ENCODE measurements at regions not wholly inside any gene's neighbourhood (a gene's known extent, or its start where the extent isn't known, plus 50 kb on each side); places are given as distances from the start of the nearest gene placed in this dataset.
"Not testable (repeated sequence)": the region's sequence is repeated elsewhere in the genome, so short reads cannot be mapped to it uniquely, and the experiment has no call there.

DNA sequence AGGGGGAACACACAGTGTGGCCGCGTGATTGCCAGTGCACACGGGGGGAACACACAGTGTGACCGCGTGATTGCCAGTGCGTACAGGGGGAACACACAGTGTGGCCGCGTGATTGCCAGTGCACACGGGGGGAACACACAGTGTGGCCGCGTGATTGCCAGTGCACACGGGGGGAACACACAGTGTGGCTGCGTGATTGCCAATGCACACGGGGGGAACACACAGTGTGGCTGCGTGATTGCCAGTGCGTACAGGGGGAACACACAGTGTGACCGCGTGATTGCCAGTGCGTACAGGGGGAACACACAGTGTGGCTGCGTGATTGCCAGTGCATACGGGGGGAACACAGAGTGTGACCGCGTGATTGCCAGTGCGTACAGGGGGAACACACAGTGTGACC, 140.3 kb downstream of the RTP5 start:
- not testable (repeated sequence) for FAIRE-seq

DNA sequence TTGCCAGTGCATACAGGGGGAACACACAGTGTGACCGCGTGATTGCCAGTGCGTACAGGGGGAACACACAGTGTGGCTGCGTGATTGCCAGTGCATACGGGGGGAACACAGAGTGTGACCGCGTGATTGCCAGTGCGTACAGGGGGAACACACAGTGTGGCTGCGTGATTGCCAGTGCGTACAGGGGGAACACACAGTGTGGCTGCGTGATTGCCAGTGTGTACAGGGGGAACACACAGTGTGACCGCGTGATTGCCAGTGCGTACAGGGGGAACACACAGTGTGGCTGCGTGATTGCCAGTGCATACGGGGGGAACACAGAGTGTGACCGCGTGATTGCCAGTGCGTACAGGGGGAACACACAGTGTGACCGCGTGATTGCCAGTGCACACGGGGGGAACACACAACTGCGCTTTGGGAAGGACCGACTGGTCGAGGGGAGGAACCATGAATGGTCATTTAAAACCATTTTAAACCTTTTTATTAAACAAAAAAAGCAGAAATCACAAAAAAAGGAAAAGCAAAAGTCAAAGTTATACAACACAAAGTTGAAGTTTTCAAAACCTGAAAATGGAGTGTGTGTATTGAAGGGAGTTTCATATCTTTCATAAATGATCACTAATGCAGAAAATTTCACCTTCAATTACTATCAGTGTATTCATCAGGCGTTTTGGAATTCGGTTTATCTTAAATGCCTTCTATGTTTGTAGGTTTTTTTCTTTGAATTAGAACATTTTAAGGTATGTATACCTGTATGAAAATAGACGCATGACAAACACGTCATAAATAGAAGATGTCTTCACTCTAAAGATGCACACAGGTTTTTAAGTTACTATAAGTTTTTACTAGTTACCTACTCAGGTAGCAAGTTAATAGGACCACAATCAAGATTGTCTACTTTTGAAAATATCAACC, 141.0 kb downstream of the RTP5 start:
- FAIRE-seq: not testable (repeated sequence)

DNA sequence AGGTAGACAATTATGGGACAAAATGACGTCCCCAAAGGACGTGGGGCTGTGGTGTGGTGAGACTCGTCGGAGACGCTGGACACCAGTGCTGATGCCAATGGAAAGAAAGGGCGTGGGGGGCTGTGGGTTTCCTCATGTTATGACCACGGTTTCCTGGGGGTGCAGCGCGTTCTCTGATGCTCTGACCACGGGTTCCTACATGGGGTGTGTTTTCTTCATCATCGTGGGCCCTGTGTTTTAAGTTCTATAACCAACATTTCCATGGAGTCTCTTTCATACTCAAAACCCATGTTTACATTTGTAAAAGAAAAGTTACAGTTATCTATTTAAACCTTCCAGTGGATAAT, 141.6 kb downstream of the RTP5 start:
- FAIRE-seq: no peak

DNA sequence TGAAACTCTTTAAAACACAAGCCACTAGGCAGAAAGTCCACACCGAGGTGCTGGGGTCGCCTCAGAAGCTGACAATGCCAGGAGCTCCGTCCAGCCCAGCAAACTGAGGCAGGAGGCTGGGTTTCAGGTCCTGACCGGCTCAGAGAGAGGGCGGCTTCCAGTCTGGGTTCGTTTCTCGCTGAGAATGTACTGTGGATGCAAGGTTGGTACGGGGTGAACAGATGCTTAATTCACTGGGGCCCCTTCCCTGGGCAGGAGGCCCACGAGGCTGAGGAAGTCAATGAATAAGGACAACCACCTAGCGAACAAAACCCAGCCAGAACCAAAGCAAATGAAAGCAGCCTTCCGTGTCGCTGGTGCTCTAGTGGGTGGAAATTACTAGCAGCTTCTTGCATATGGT, 142.0 kb downstream of the RTP5 start:
- FAIRE-seq: no peak

DNA sequence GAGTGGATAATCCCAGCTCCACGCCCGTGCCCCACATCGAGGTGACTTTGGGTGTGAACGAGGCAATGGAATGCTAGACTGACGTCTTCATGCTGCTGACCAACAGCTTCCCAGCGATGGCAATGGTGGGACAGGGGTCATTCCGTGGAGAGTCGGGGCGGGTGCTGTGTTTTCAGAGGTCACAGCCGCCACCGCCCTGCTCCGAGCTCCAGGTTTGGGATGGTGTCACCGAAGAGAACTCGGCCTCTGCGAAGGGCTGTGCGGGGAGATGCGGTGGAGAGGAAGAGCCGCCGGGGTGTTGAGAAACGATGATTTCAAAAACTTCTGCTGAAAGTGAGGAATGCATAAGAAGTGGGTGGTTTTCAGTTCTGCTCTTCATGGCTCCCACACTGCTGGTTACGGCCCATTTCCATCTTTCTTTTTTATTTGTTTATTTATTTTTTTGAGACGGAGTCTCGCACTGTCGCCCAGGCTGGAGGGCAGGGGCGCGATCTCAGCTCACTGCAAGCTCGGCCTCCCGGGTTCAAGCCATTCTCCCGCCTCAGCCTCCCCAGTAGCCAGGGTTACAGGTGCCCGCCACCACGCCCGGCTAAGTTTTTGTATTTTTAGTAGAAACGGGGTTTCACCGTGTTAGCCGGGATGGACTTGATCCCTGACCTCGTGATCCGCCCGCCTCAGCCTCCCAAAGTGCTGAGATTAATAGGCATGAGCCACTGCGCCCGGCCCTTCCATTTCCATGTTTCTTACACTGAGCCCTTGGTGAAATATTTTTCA, 142.6 kb downstream of the RTP5 start:
- no peak for FAIRE-seq

DNA sequence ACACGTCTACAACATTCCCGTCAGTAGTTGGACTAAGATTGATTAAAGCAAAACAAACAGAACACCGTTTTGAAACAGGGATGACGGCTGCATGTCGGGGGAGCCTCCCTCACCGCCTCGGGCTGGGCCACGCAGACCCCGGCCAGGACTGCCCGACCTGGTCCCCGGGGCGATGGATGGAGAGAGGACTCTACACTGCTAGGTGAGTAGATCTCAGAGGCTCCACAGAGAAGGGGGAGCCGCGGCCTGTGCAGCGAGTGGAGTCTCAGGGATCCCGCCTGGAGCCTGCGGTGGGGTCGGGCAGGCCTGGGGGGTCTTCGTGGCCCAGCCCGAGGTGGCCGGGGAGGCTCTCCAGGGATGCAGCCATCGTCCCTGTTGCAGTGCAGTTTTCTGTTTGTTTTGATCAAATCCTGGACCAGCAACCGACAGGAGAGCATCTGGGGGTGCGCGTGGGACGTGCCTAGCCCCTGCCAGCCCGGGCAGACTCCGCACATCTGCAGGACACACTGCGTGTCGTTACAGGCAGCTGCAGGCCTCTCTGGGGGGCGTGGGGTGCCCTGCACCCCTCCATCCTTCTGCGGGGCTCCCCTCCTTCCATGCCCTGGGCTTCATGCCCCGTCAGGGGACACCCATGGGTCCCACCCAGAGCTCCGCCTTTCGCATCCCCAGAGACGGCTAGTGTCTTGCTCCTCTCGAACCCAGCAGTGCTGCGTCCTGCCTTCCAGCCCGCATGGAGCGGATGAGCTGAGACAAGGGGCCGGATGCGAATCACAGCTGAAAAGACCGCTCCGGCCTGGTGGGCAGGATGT, 143.6 kb downstream of the RTP5 start:
- no peak for FAIRE-seq

DNA sequence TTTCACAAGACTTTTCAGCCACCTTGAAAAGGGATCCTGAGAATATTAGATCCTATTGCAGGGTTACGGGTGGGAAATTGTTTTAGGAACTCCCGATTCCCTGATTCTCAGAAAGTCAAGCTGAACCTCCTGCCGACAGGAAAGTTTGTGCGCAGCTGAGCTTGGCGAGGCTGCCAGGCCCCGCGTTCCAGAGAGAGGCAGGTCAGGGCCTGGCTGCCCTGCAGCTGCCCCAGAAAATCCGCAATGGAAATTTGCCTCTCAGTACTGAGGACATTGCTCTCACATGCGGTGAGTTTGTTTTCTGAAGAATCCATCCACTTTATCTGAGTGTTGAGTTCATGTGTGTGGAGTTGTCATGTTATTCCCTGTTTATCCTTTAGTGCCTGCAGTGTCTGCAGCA, 144.2 kb downstream of the RTP5 start:
- FAIRE-seq: no peak

DNA sequence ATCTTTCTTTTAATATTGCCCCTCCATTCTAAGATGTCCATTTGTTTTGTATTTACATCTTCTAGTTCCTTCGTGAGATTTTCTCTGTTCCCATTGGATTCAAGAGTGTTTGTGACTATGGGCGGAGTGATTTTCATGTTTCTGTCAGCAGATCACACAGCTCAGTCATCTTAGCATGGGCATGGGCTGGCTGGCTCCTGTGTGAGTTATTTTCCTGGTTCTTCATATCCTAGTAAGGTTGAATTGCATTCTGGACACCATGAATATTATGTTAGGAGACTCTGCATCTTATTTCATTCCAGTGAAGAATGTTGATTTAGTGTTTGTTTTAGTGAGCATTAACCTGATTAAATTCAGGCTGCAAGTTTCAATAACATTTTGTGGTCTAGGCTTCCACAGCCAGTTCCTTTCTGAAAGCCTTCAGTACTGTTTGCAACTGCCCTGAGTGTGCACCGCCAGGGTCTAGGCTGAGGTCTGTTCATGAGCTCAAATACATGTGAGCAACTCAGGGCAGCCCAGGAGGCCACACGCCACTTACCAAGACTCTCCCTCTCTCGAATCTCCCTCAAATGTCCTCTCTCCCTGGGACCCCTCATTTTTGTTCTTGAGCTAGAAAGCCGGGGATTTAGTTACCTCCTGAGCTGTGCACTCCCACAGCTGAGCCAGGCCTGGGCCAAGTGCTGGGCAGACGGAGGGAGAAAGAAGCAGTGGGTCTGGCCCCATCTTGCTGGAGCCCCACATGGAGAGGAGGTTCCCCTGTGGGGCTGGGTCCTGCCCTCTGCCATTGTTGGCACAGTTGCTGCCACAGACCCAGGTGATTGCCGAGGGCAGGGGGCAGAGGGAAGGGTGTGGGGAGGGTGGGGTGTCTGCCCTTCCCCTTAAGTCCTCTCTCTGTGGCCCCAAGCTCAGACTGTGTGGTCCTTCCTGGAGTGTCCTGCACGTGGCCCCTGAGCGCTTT, 145.9 kb downstream of the RTP5 start:
- FAIRE-seq: no peak

DNA sequence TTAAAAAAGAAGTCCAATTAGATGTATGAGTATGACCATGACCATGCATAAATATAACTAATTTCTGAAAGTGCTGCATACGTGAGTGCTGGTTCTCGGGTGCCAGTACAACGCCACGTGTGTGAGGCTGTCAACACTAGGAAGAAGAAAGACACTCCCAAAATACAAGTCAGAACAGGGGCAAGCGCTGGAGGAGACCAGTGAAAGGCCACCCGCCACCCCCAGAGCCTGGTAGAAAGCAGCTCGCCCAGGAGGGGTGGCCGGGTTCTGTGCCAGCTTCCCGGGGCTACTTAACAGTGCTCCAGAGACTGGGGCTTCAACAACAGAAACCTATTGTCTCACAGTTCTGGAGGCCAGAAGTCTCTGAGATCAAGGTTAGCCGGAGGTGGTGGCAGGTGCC, 147.6 kb downstream of the RTP5 start:
- no peak for FAIRE-seq

DNA sequence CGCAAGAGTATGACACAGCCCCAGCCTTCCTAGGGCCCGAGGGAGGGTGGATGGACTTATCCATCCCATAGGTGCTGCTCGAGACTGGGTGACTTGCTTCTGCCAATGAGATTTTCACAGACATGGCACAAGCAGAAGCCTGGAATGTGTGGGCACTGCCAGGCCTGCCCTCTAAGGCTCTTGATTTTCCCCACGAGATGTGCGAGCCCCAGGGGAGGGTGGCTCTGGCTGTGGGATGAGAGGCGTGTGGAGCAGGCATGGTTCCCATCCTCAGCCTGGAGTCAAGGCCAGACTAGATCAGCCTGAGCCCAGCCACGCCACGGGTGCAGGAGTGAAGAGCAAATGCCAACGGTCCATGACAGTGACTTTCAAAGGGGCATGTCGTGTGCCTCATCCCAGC, 148.9 kb downstream of the RTP5 start:
- not testable (repeated sequence) for FAIRE-seq

DNA sequence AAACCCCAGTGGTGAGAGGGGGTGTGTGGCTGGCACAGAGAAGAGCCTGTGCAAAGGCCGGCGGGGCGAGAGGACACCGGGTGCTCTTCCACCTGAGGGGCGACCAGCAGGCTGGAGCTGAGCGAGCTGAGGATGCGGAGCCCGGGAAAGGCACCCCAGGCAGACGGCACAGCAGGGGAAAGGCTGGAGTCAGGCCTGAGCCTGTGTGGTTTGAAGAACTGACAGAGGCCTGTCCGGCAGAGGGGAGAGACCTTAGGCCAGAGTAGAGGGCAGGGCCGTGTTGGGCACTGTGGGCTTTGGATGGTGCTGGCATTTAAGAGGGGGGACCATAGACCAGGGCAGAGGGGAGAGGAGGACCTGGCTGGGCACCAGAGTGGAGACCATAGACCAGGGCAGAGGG, 149.8 kb downstream of the RTP5 start:
- FAIRE-seq: no peak

DNA sequence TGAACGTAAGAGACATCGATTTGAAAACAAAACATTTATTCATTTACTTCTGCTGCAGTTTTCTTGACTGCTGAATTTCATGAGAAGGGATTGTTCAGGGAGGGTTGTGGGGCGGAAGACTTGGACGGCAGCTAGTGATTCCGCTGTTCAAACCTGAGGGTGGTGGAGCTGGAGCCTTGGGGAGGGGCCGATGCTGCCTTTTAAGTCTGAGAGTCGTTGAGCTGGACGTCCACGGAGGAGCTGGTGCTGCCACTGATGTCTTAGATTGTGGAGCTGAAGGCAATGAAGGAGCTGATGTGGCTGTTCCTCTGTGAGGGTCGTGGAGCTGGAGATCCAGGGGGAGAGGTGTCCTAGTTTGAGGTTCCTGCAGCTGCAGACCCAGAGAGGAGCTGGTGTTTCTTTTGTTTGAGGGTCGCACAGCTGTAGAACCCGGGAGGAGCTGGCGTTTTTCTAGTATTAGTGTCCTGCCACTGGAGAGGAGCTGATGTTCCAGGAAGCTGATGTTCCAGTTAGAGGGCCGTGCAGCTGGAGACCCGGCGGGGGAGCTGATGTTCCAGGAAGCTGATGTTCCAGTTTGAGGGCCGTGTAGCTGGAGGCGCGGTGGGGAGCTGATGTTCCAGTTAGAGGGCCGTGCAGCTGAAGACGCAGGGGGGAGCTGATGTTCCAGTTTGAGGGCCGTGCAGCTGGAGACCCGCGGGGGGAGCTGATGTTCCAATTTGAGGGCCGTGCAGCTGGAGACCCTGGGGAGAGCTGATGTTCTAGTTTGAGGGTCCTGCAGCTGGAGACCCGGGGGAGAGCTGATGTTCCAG, 150.9 kb downstream of the RTP5 start:
- no peak for FAIRE-seq

DNA sequence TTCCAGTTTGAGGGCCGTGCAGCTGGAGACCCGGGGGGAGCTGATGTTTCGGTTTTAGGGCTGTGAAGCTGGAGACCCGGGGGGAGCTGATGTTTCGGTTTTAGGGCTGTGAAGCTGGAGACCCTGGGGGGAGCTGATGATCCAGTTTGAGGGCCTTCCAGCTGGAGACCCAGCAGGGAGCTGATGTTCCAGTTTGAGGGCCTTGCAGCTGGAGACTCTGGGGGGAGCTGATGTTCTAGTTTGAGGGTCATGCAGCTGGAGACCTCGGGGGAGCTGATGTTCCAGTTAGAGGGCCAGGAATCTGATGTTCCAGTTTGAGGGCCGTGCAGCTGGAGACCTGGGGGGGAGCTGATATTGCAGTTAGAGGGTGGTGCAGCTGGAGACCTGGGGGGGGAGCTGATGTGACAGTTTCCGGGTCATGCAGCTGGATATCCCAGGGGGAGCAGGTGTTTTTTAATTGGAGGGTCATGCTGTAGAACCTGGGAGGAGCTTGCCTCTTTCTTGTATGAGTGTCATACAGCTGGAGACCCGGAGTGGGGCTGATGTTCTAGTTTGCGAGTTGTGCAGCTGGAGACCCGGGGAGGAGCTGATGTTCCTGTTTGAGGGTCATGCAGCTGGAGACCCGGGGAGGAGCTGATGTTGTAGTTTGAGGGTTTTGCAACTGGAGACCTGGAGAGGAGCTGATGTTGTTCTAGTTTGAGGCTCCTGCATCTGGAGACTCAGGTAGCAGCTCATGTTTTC, 153.2 kb downstream of the RTP5 start:
- FAIRE-seq: no peak

DNA sequence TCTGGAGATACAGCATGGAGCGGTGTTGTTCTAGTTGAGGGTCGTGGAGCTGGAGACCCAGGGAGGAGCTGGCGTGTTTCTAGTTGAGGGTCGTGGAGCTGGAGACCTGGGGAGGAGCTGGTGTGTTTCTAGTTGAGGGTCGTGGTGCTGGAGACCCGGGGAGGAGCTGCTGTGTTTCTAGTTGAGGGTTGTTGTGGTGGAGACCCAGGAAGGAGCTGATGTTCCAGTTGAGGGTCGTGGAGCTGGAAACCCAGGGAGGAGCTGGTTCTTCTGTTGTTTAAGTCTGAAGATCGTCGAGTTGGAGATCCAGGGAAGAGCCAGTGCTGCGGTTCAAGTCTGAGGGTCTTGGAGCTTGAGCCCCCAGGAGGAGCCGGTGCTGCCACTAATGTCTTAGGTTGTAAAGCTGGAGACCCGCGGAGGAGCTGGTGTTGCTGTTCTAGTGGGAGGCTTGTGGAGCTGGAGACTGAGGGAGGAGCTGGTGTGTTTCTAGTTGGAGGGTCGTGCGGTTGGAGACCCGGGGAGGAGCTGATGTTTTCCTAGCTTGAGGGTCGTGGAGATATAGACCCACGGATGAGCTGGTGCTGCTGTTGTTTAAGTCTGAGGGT, 155.3 kb downstream of the RTP5 start:
- FAIRE-seq: no peak

DNA sequence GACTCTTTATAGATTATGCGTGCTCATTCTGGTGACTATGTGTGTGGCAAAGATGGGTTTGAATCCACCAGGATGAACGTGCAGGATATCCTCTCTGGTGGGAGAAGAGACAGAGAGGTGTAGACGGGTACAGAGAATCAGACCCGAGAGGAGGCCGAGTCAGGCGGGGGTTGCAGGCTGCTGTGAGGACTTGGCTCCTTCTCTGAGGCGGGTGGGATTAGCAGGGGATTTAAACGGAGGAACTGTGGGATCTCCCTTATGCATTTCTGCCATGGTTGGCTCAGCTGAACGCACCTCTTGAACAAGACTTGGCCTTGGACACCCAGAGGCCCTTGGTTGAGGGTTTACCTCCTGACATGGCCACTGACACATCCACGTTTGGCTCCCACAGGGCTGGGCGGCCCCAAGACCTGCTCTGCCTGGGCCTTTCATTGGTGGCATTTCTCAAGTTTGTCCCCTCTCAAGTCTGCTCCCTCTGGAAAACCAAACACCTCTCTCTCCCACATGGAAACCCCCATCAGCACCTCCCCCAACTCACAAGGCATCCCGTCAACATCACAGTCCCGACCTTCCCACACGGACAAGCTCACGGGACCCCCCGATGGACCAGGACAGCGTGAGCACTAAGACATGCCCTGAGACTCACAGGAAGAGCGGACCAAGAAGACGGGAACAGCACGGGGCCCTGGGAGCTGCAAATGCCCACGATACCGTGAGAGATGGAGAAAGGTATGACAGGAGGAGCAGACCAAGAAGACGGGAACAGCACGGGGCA, 158.3 kb downstream of the RTP5 start:
- FAIRE-seq: no peak

DNA sequence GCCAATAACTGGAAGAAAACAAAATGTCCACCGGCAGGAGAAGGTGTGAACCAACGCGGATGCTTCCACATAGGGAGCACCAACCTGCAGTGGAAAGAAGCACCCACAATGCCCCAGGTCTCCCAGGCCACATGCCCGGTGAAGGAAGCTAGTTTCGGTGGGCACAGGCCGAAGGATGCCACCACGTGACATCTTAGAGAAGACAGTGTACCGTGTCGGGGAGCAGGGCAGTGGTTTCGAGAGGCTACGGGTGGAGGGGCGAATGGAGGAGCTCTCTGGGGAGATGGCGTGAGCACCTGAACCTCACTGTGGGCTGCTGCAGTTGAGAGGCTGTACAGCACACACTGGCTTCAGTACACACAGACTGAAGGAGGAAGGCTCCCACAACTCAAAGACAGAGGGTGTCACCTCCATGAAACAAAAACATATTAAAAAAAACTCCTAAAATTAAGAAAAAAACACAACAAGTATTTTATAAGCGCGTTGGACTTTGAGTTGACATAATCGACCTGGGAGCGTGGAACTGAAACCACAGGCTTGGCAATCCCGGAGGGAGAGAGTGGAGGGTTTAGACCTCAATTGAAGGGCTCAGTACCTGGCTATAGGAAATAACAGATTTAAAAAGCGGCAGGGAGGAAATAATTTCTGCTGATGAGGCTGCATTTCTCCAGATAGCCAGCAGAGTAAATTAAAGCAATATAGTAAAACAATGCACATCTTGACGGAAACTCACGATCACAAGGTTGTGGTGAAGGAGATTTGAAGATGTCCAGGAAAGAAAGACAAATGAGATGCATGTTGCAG, 160.1 kb downstream of the RTP5 start:
- FAIRE-seq: no peak

DNA sequence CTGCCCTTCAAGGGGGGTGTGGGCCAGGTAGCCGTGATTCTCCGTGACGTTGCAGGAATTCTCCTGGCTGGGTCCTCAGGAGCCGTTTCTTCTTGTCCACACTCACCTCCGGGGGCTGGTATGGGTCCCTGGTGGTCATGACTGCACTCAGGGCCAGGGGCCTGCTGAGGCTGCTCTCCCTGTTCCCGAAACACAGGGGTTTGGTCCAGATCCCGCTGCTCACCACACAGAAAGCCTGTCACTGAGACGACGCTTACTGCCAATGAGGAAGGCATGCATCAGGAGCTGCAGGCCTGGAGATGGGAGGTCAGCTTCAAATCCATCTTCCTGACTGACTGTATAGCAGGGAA, 160.7 kb downstream of the RTP5 start:
- no peak for FAIRE-seq

DNA sequence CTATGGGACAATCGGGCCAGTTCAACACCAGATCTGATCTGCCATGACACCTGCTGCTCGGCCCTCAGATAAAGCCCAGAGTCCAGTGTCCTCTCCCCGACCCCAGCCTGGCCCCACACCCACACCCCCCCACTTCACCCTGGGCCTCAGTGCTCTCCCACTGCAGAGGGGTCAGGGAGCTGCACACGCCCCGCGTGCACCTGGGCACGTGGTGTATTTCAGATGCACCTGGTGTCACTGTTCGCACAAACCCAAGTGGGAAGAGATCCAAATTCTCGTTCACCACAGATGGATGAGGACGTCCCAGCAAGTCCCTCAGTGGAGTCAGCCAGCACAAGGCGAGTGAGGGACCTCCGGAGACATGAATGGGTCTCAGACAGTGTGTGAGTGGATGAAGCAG, 161.3 kb downstream of the RTP5 start:
- no peak for FAIRE-seq
